ENCODE measurements at regions not wholly inside any gene's neighbourhood (a gene's known extent, or its start where the extent isn't known, plus 50 kb on each side); places are given as distances from the start of the nearest gene placed in this dataset.

DNA sequence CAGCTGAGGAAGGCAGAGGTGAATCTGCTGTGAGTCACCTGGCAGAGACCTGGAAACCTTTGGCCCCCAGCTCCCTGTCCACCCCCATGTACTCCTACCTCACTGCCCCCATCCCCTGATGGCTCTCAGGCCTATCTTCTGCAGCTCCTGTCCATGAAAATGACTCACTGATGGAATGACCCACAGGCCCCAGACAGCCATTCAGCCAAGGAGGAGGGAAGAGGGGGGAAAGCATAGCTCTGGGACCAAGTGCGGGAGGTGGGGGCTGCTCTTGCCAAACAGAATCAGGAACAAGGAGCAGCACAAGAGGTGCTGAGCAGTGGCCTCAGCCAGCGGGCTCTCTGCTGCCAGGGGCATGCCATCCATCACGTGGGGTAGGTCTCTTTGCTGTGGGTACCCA, 111.4 kb upstream of the C1QTNF9B start:
- DNase-seq (ENCODE audit: low read depth, low spot score): peak; percentile 33

DNA sequence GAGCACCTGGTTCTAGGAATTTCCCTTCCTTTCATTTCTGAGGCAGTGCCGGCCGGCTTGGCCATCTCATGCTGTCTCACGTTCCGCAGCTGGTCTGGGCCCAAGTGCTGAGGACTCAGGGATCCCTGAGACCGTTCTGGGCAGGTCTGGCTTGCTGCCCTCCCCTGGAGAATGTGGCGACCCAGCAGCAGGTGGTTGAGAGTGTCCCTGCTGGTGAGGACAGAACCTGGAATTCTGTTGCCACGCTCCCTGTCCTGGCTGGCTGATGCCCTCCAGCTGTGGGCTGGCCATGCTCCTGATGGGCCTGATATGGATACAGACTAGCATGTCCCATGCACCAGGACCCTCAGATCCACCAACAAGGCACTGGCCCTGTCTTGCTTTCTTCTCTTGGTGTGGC, 114.0 kb upstream of the C1QTNF9B start:
- no peak for DNase-seq (ENCODE audit: low read depth, low spot score)

DNA sequence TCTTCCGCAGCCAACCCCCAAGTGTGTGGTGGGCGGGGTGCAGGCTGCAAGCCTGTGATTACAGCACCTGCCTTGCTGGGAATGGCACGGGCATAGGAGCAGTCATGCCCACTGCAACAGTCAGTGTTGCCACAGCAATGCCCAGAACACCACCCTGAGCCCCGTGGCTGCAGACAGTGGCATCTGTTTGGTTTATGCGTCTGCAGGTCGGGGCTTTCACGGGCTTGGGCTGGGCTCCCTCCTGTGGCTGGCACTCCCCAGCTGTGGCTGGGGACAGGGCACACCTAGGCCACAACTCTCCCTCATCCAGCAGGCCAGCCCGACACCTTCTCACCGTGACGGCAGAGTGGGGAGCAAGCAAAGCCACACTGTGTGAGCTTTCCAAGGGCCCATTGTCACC, 115.3 kb upstream of the C1QTNF9B start:
- no peak for DNase-seq (ENCODE audit: low read depth, low spot score)

DNA sequence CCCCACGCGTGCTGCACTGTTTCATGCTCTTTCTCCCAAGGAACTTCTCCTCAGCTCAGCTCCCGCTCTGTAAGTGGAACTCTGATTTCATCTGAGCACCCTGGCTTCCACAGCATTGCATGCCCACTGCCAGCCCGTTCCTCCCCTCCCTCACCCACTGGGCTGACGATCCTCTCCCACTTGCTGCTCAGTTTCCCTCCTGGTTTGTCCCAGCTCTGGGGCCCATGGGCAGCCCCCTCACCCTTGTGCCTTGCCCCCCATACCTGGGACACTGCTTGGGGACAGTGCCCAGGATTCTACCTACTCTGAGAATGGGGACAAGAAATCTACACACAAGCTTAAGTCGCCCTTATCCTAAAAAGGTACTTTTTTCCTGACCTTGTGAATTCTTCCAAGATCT, 115.9 kb upstream of the C1QTNF9B start:
- DNase-seq (ENCODE audit: low read depth, low spot score): no peak

DNA sequence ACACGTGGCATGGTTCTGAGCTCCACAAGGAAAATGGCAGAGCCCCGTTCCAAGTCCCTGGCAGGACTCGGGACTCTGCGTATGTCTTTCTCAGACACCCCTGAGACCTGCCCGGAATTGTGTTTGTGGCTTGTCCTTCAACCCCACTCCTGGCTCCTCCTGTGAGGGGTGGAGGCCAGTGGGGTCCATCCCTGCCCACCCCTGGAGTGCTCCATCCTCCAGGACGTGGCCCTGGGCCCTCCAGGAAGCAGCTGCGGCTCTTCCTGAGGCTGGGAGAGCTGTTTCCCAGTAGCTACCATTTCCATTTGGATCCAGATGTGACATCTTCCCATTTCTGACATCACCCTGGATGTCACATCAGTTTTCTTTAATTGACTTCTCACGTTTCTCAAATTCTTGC, 118.7 kb upstream of the C1QTNF9B start:
- no peak for DNase-seq (ENCODE audit: low read depth, low spot score)

DNA sequence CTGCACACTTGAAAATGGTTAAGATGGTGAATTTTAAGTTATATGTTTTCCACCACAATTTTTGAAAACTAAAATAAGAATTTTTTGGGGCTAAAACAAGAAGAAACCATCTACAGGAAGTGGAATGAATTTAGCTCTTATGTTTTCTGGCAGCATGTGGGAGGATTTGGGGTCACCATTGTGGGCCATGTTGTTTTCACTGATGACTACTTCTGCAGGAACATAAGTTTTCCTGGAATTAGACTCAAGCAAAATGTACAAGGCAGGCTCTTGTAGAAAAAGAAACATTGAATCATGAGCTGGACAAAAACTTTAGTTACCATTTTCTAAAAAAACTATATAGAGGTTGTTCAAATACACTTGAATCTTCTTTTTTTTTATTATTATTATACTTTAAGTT, 125.3 kb upstream of the C1QTNF9B start:
- DNase-seq (ENCODE audit: low read depth, low spot score): no peak

DNA sequence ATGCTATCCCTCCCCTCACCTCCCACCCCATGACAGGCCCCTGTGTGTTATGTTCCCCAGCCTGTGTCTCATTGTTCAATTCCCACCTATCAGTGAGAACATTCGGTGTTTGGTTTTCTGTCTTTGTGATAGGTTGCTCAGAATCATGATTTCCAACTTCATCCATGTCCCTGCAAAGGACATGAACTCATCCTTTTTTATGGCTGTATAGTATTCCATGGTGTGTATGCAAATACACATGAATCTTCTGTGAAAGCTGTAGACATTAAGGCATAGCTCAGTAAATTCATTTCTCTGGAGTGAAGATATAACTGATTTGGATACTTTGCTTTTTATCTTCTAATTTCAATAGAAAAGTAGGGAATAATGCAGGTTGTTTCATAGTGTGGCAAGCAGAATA, 125.8 kb upstream of the C1QTNF9B start:
- no peak for DNase-seq (ENCODE audit: low read depth, low spot score)

DNA sequence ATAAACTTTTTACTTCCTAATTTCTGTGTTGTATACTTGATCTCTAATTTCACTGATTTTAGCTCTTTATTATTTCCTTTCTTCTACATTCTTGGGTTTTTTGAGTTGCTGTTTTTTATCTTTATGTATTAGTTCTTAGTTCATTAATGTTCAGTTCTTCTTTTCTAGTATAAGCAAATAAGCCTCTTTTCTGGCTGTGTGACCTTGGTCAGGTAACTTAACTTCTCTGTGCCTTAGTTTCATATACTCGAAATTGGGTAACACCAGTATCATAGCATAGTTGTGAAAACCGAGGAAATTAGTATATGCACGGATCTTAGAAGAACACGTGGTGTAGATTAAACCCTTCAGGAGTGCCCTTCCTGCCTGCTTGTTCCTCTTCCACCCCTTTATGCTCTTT, 130.2 kb upstream of the C1QTNF9B start:
- no peak for DNase-seq (ENCODE audit: low read depth, low spot score)

DNA sequence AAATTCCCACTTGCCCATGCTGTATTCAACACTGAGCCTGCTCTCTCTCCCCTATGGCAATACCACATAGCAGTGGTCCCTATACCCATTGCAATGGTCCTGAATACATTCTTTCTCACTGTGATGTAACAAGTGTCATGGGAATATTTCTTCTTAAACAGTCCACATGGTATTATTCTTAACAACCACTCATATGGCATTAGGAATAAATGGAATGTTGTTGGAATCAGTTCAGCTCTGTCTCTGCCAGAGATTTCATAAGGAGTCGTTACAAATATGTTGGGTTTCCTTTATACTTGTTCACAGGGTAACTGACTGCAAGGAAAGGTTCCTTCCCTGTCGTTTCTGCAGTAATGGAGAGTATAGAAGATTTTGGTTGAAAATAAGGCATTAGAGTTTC, 128.3 kb upstream of the SPATA13 start:
- peak; percentile 63 for DNase-seq (ENCODE audit: low read depth, low spot score)

DNA sequence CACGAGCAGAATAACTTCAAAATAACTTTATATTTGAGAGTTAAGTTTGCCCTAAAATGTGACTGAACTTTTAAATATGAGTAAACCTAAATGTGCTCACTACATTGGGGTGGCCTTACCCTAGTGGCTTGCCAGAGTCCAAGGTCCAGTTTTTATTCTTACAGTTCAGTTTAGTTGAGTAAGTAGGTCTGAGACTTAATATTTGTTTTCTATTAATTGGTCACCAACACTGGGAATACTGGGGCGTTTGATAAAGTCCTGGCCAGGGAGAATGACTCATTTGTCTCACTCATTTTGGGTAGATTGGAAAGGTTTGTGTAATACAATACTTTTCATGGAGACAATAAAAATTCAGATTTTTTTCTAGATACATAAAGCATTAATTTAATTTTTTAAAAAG, 127.8 kb upstream of the SPATA13 start:
- DNase-seq (ENCODE audit: low read depth, low spot score): no peak

DNA sequence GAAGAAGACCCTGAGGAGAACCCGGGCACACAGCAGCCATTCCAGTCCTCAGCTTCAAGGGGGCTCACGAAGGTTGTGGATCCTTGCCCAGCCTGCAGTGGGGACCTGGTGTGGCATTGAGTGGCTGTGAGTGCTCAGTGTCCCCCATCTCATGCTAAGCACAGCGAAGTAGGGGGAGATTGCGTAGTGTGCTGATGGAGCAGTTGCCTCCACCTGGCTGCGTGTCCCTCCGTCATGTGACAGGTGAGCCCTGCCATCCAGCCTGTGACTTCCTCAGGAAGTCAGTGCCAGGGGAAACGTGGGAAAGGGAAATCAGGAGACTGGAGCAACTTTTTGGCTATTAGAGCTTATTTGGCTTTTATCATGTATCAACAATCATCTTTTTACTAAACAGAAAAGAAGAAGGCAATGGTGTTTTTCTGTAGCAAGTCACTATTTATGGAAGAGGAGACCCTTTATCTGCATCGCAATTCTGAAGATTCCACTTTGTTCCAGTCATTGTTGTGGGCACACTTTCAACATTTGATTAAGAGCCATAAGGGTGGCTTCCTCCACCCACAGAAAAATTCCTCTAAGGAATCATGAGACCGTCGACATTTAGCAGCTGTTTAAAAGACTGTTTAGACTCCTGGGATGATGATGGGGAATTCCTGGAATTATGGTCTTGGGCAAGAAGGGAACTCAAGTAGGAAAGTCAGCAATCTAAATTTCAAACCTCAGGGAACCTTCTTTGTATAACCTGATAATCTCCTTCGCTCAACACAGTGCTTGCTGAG, 126.8 kb upstream of the SPATA13 start:
- DNase-seq (ENCODE audit: low read depth, low spot score): peak; percentile 57

DNA sequence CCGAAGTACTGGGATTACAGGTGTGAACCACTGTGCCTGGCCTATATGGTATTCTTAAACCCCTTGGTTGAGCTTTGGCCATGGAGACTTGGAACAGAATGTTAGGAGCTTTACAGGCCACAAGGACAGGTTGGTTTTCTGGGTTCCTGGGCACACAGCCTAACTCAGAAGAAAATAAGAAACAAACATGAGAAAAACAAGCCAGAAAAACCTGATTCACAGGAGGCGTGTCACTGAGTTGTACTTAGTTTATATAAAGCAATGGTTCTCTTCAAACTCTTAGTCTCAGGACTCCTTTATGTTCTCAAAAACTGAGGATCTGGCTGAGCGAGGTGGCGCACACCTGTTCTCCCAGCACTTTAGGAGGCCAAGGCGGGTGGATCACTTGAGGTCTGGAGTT, 125.1 kb upstream of the SPATA13 start:
- no peak for DNase-seq (ENCODE audit: low read depth, low spot score)

DNA sequence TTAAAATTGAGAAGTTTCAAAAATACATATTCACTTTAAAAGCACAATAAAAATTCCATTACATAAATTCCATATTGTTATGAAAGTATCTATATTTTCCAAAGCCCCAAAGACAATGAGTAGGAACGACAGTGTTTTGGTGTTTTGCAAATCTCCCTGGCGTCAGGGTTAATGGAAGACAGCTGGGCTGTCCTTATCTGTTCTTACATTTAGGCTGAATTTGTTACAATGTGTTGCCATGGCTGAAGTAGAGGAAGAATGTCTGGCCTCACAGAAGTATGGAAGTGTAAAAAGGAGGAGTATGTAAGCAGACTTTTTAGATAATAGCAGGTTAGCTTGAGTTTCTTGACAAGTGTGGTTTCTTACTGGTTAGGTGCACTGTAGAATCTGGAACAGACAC, 124.4 kb upstream of the SPATA13 start:
- no peak for DNase-seq (ENCODE audit: low read depth, low spot score)

DNA sequence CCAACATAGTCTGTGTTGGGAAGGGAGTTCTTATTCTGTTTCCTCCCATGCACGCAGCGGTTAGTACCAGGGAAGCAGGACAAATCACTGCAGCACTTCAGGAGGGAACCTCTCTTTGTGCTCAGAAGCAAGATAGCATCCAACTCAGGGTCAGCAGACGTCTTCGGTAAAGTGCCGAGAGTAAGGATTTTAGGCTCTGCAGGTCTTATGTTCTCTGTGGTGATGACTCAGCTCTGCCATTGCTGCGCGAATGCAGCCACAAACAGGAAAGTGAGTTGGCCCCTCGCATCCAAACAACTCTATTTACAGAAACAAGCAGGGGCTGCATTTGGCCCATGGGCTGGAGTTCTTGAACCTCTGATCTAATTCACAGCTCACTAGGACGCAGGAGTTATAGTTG, 122.1 kb upstream of the SPATA13 start:
- peak; percentile 82 for DNase-seq (ENCODE audit: low read depth, low spot score)

DNA sequence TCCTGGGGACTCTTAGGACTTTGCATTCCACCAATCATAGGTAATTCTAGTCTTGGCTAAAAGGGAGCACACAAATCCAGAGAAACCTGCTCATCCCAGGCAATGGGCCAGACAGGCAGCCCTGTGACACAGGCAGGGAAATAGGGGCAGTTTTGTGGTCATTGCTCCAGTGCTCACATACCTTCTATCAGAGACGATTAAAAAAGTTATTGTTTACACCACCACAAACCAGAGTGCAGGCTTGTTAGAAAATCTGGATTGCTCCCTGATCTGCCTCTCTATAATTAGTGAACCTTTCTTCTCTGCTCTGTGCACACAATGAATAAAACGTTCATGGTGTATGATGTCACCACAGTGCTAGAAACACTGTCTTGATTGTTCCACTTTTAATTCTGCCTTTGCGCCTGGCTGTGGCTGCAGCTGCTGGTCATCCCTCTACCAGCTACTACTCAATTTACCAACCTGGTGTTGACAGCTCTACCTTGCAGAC, 121.6 kb upstream of the SPATA13 start:
- DNase-seq (ENCODE audit: low read depth, low spot score): peak; percentile 70

DNA sequence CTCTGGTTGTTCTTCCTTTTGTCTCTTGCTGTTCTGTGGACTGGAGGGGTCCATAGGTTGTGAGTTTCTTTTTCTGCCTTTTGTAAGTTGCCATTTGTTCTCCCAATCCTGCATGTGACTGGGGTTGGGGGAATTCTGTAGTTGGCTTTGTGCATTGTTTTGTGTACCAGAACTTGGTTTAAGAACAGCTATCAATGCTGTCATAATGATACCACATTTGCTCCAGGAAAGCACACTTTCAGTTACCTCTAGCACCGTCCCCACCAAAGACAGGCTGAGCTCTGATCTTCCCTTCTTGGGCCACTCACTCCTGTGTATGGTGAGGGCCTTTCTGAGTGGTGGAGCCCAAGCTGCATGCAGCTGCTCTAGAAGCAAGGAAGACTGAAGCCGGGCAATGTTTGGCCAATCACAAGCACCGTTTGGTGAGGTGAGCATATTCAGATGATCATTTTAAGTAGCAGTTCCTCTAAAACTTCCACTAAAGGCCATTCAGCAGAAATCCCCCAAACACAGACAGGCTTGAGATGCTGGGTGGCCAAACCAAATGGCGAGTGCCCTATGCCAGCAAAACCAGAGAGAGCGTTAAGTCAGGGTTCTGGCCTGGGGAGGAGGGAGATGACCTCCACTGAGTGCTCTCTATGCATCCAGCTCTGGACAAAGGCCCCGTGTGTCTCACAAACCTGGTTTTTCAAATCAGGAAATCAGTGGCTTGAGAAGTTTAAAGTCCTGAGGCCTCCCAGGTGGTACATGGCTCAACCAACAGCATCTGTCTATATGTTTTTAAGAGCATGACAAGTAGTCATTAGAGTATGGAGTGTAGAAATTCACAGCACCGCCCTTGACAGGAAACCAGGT, 120.7 kb upstream of the SPATA13 start:
- DNase-seq (ENCODE audit: low read depth, low spot score): no peak

DNA sequence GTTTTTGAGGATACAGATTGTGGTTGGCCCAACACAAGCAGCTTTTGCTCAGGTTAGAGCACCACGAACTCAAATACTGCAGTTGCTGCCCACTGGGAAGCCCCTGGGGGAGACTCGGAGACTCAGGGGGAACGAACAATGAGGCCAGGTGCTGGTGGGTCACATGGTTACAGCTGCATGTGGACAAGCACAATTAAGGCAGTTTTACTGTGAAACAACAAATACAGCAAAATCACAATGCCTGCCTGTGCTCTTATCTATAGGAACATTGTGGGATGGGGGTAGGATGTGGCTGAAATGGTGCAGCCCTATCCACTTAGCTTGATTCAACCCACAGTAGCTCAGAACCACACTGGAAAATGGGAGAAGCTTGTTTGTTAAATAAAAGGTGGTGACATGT, 119.7 kb upstream of the SPATA13 start:
- DNase-seq (ENCODE audit: low read depth, low spot score): no peak

DNA sequence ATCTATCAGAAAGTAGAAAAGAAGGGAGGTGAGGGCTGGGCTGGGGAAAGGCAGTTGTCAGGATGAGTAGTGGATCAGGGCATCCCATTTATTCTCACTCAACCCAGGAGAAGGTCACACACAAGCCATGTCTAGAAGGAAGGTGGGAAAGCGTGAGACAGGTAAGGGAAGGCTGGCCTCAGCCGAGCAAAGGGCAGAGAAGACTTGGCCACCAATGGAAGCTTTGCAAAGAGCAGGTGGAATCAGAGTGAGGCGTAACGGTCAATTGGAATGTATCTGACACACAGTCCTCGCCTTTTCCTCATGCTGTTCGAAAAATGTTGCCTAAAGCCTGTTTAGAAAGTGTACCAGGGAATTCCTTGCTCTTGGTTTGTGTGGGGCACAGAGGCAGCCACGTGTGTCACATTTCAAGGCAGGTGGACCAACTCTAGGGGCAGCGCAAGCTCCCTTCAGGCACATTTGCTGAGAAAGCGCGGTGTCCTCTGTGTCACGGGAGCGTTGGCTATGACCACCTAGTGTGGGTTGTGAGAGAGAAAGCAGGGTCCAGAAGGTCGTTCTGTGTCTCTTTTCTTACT, 118.8 kb upstream of the SPATA13 start:
- no peak for DNase-seq (ENCODE audit: low read depth, low spot score)

DNA sequence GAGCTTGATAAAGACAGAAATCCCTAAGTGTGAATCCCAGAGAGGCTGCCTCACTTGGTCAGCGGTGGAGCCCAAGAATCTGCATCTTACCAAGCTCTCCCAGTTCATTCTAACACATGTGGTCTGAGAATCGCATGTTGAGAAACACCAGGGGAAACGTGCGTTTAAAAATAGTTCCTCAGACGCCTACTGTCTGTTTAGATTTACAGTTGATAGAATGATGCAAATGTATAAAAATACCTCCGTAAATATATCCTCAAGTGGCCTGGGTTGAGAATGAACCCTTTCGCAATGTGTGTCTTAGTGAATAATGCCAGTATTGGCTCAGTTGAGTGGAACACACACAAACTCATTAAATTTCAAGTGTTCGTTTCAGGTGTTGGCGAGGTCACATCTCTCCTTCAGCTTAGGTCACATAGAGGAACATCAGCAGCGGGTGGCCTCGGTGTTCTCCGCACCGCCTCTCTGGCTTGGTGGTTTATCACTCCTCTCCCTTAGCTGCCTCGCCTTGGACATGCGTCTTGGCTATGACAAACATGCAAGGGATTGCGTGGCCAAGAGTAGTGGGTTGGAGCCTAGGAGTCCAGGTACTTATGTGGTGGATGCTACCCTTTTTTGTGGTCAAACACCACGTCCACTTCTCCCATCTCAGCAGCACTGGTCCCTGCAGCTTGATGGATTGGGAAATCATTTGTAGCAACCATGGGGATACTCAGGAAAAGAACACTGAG, 117.6 kb upstream of the SPATA13 start:
- DNase-seq (ENCODE audit: low read depth, low spot score): no peak

DNA sequence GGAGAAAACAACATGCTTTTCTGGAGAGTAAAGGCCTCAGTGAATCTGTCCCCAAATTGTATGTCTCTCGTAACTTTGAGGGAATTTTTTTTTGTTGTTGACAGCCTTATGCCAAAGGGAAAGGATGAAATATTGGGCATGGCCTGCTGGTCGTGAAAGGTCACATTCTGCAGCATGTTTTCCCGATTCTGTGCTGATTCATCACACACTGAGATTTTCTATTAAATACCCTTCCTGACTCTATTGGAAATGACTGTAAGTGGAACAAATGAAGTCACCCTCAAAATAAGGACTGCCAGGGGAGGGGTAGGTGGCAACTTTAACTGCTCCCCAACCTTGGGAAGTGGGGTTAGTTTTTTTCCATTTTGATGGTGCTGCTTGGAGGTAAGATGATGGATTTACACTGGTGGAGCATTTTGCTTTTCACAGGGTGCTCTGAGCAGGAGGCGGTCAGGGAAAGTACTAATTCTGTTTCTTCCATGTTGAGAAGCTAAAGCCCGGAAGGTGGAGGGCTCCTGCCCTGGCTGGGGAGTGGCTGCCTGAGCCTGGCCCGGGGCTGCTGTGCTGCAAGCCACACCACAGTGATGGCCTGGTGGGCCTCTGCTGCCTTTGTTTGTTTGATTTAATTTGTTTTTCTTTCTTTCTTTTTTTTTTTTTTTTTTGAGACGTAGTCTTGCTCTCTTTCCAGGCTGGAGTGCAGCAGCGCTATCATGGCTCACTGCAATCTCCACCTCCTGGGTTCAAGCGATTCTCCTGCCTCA, 116.8 kb upstream of the SPATA13 start:
- DNase-seq (ENCODE audit: low read depth, low spot score): no peak

DNA sequence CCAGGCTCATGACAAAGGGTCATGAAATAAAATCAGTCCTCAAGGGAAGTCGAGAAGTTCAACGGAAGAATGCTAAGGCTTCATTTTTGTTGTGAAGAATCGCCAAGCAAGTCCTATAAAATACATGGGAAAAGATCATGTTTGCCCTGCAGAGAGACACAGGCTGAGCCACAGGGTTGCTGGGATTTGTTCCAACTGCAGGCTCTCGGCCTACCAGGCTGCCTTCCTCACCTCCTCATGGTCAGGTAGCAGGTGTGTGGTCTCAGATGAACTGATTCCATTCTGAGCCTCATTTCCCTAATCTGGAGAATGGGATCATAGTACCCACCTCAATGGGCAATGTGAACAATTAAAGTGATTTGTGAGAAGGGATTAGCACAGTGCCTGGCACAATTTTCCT, 114.9 kb upstream of the SPATA13 start:
- no peak for DNase-seq (ENCODE audit: low read depth, low spot score)
